ENCODE measurements at regions not wholly inside any gene's neighbourhood (a gene's known extent, or its start where the extent isn't known, plus 50 kb on each side); places are given as distances from the start of the nearest gene placed in this dataset.

- peaks cover 97% of the 10 kb centered on the region in 2 donors for H3K4me1 ChIP-seq (ENCODE audit: control insufficient read depth in 2 of 2, insufficient read depth in 2 of 2, low read length in 2 of 2)
- no peak for ATAC-seq (ENCODE audit: low read depth)
- ChIA-PET CTCF (interaction anchor here (1.5 kb wide), 1 partner anchor 108 kb away, joined by 3 read pairs; no protein-coding TSS in a partner anchor), POLR2A (no interaction called here)
- Mint-ChIP-seq H3K27ac (peak overlapping the region; percentile 50), H3K4me3 (no peak overlapping the region), H3K27me3 (peaks cover 15% of the 10 kb centered on the region), H3K4me1 (peaks cover 84% of the 10 kb centered on the region), H3K9me3 (ENCODE audit: insufficient read depth) (no peaks in the 10 kb centered on the region)
- peak; percentile 48 for DNase-seq
- no peaks in the 10 kb centered on the region for H4K20me1 ChIP-seq (ENCODE audit: control insufficient read depth, insufficient read depth, low read length, poor library complexity, severe bottlenecking)
- intact Hi-C loops (cut with micrococcal nuclease) = no loop called here
- H3K27me3 ChIP-seq (replicated peaks in 1 of 4; ENCODE audit: control extremely low read depth in 1 of 4, control insufficient read depth in 3 of 4, insufficient read depth in 4 of 4, low read length in 3 of 4) = peaks cover 0 to 10% (median 4%) of the 10 kb centered on the region in 4 experiments
- no peak for TF ChIP-seq CTCF (IDR thresholded peaks at IDR 0.05)
- no peak for TF ChIP-seq EZH2 (IDR thresholded peaks at IDR 0.05; ENCODE audit: borderline replicate concordance, insufficient read depth, low read depth, low read length, poor library complexity, severe bottlenecking)
- H3K79me2 ChIP-seq (ENCODE audit: control insufficient read depth, insufficient read depth, low read length) = no peaks in the 10 kb centered on the region
- peak overlapping the region in 1 of 2 donors; percentile 55 for H3K27ac ChIP-seq (ENCODE audit: low read length in 2 of 2)
- H2AFZ ChIP-seq (ENCODE audit: insufficient read depth, low read depth, low read length, poor library complexity, severe bottlenecking) = no peak overlapping the region
- peak overlapping the region; percentile 32 for H3K4me2 ChIP-seq (replicated peaks; ENCODE audit: low read depth, low read length, poor library complexity, severe bottlenecking)
- 76% methylated on average over 3 of the region's 7 CpGs for WGBS (ENCODE audit: insufficient coverage)
- peaks cover 0 to 1% (median 0%) of the 10 kb centered on the region in 3 donors for H3K9me3 ChIP-seq (ENCODE audit: control extremely low read depth in 1 of 3, control insufficient read depth in 2 of 3, insufficient read depth in 1 of 3, low read length in 2 of 3)
- H3K9ac ChIP-seq (ENCODE audit: low read length) = no peak overlapping the region
- H3K4me3 ChIP-seq (ENCODE audit: control extremely low read depth in 1 of 5, extremely low read depth in 1 of 5, insufficient read depth in 1 of 5, low read depth in 2 of 5, low read length in 4 of 5) = no peak overlapping the region
- H3K36me3 ChIP-seq (replicated peaks in 1 of 2; ENCODE audit: control extremely low read depth in 1 of 2, control insufficient read depth in 1 of 2, extremely low read depth in 1 of 2, insufficient read depth in 2 of 2, low read length in 1 of 2) = no peaks in the 10 kb centered on the region
Measured at GRCh38 chr20:51095633-51096521, 73.0 kb upstream of the KCNG1 start.

GRCh38 chr20:51094221-51094620 lies 71.3 kb upstream of the KCNG1 start:
- WGBS (ENCODE audit: insufficient coverage) = 77% methylated on average over 4 of the region's 4 CpGs
- CTCF ChIA-PET = no interaction called here
- peaks cover 19% of the 10 kb centered on the region for H3K27me3 Mint-ChIP-seq
- Histone ChIP-seq H3K9ac (ENCODE audit: low read length) (no peak overlapping the region), H4K20me1 (ENCODE audit: control insufficient read depth, insufficient read depth, low read length, poor library complexity, severe bottlenecking) (no peaks in the 10 kb centered on the region), H3K79me2 (ENCODE audit: control insufficient read depth, insufficient read depth, low read length) (no peaks in the 10 kb centered on the region), H3K27ac (ENCODE audit: low read length in 2 of 2) (peak overlapping the region in 1 of 2 donors; percentile 18), H3K4me3 (ENCODE audit: control extremely low read depth in 1 of 5, extremely low read depth in 1 of 5, insufficient read depth in 1 of 5, low read depth in 2 of 5, low read length in 4 of 5) (no peak overlapping the region), H3K4me1 (ENCODE audit: control insufficient read depth in 2 of 2, insufficient read depth in 2 of 2, low read length in 2 of 2) (peaks cover 87 to 89% of the 10 kb centered on the region in 2 donors), H3K36me3 (replicated peaks in 1 of 2; ENCODE audit: control extremely low read depth in 1 of 2, control insufficient read depth in 1 of 2, extremely low read depth in 1 of 2, insufficient read depth in 2 of 2, low read length in 1 of 2) (no peaks in the 10 kb centered on the region), H2AFZ (ENCODE audit: insufficient read depth, low read depth, low read length, poor library complexity, severe bottlenecking) (no peak overlapping the region), H3K4me2 (replicated peaks; ENCODE audit: low read depth, low read length, poor library complexity, severe bottlenecking) (no peak overlapping the region), H3K27me3 (replicated peaks in 1 of 4; ENCODE audit: control extremely low read depth in 1 of 4, control insufficient read depth in 3 of 4, insufficient read depth in 4 of 4, low read length in 3 of 4) (peaks cover 0 to 20% (median 8%) of the 10 kb centered on the region in 4 experiments), H3K9me3 (ENCODE audit: control extremely low read depth in 1 of 3, control insufficient read depth in 2 of 3, insufficient read depth in 1 of 3, low read length in 2 of 3) (no peaks in the 10 kb centered on the region)
- H3K4me3 Mint-ChIP-seq = no peak overlapping the region
- DNase-seq = no peak
- H3K4me1 Mint-ChIP-seq = peaks cover 68% of the 10 kb centered on the region
- TF ChIP-seq EZH2 (IDR thresholded peaks at IDR 0.05; ENCODE audit: borderline replicate concordance, insufficient read depth, low read depth, low read length, poor library complexity, severe bottlenecking) (no peak), CTCF (IDR thresholded peaks at IDR 0.05) (no peak)
- H3K27ac Mint-ChIP-seq = peak overlapping the region; percentile 56
- intact Hi-C loops (cut with micrococcal nuclease) = no loop called here
- H3K9me3 Mint-ChIP-seq (ENCODE audit: insufficient read depth) = no peaks in the 10 kb centered on the region
- POLR2A ChIA-PET = no interaction called here
- no peak for ATAC-seq (ENCODE audit: low read depth)
